Stimulated activated CD4-positive, alpha-beta T cell treated with anti-CD3 and anti-CD28 coated beads, Interleukin-4, amount 100 ng/mL, for 4 hours (primary cell): ENCODE measurements at regions not wholly inside any gene's neighbourhood (a gene's known extent, or its start where the extent isn't known, plus 50 kb on each side); places are given as distances from the start of the nearest gene placed in this dataset.
"Not testable (repeated sequence)": the region's sequence is repeated elsewhere in the genome, so short reads cannot be mapped to it uniquely, and the experiment has no call there.

Source experiments
- DNase-seq, 2 experiments: peaks; one replicate each; pipeline ENCODE4 v3.0.0-alpha.2; 2020

GRCh38 chr12:131276501-131277185 lies 322.9 kb downstream of the ADGRD1 start:
- DNase-seq = no peak

- DNase-seq = not testable (repeated sequence)
Observed at GRCh38 chr12:131277186-131278091, 323.7 kb downstream of the ADGRD1 start.

- DNase-seq = not testable (repeated sequence)
Observed at GRCh38 chr12:131278451-131279115, 324.9 kb downstream of the ADGRD1 start.

- DNase-seq = no peak
Observed at GRCh38 chr12:131279281-131279921, 325.7 kb downstream of the ADGRD1 start.

- no peak for DNase-seq
Observed at GRCh38 chr12:131280426-131280825, 326.7 kb downstream of the ADGRD1 start.

GRCh38 chr12:131281016-131281415 lies 327.3 kb downstream of the ADGRD1 start:
- no peak for DNase-seq

- no peak for DNase-seq
Observed at GRCh38 chr12:131282292-131283080, 328.8 kb downstream of the ADGRD1 start.

- no peak for DNase-seq
Observed at GRCh38 chr12:131283191-131283861, 329.6 kb downstream of the ADGRD1 start.

GRCh38 chr12:131283862-131284825 lies 330.4 kb downstream of the ADGRD1 start:
- DNase-seq = not testable (repeated sequence)

- not testable (repeated sequence) for DNase-seq
Observed at GRCh38 chr12:131284954-131285904, 331.5 kb downstream of the ADGRD1 start.

GRCh38 chr12:131285905-131286295 lies 332.2 kb downstream of the ADGRD1 start:
- not testable (repeated sequence) for DNase-seq

- not testable (repeated sequence) for DNase-seq
Observed at GRCh38 chr12:131286301-131286700, 332.6 kb downstream of the ADGRD1 start.

- no peak for DNase-seq
Observed at GRCh38 chr12:131287015-131287937, 333.6 kb downstream of the ADGRD1 start.

- no peak for DNase-seq
Observed at GRCh38 chr12:131287938-131288764, 334.4 kb downstream of the ADGRD1 start.

- not testable (repeated sequence) for DNase-seq
Observed at GRCh38 chr12:131288765-131289695, 335.3 kb downstream of the ADGRD1 start.

GRCh38 chr12:131289807-131290206 lies 336.1 kb downstream of the ADGRD1 start:
- DNase-seq = not testable (repeated sequence)
